HG02840 (cell line): ENCODE measurements at regions not wholly inside any gene's neighbourhood (a gene's known extent, or its start where the extent isn't known, plus 50 kb on each side); places are given as distances from the start of the nearest gene placed in this dataset.

Experiments used
- ATAC-seq: cut with Tn5 transposase; IDR thresholded peaks from one replicate; pipeline ENCODE4 v1.9.1; 2021; ENCODE audit warnings: mild to moderate bottlenecking, moderate library complexity, moderate number of reproducible peaks; ENCODE audit not compliant: unreplicated experiment, low FRiP score

- ATAC-seq = no peak
These were observed 192.6 kb downstream of the ERMARD start for GRCh38 chr6:169944061-169944337.

GRCh38 chr6:169943241-169944060 is 192.0 kb downstream of the ERMARD start:
- ATAC-seq = no peak

GRCh38 chr6:169942173-169942572 is 190.8 kb downstream of the ERMARD start:
- no peak for ATAC-seq

GRCh38 chr6:169940481-169941271 is 189.3 kb downstream of the ERMARD start:
- ATAC-seq = no peak

- no peak for ATAC-seq
These were observed 188.2 kb downstream of the ERMARD start for GRCh38 chr6:169939554-169940164.

GRCh38 chr6:169938731-169939130 is 187.3 kb downstream of the ERMARD start:
- ATAC-seq = no peak

GRCh38 chr6:169938262-169938701 is 186.9 kb downstream of the ERMARD start:
- no peak for ATAC-seq

GRCh38 chr6:169937389-169938261 is 186.2 kb downstream of the ERMARD start:
- no peak for ATAC-seq

GRCh38 chr6:169936355-169936975 is 185.0 kb downstream of the ERMARD start:
- ATAC-seq = no peak

GRCh38 chr6:169935861-169936260 is 184.4 kb downstream of the ERMARD start:
- ATAC-seq = no peak

- ATAC-seq = no peak
These were observed 183.9 kb downstream of the ERMARD start for GRCh38 chr6:169935348-169935718.

GRCh38 chr6:169934699-169935347 is 183.4 kb downstream of the ERMARD start:
- ATAC-seq = no peak

- ATAC-seq = no peak
These were observed 182.6 kb downstream of the ERMARD start for GRCh38 chr6:169933839-169934698.

- no peak for ATAC-seq
These were observed 181.9 kb downstream of the ERMARD start for GRCh38 chr6:169933251-169933821.

GRCh38 chr6:169932491-169932890 is 181.1 kb downstream of the ERMARD start:
- ATAC-seq = no peak

- ATAC-seq = no peak
These were observed 179.8 kb downstream of the ERMARD start for GRCh38 chr6:169931261-169931660.

- no peak for ATAC-seq
These were observed 179.4 kb downstream of the ERMARD start for GRCh38 chr6:169930799-169931198.

GRCh38 chr6:169927711-169928110 is 176.3 kb downstream of the ERMARD start:
- no peak for ATAC-seq
